RWPE2 (cell line): ENCODE measurements at regions not wholly inside any gene's neighbourhood (a gene's known extent, or its start where the extent isn't known, plus 50 kb on each side); places are given as distances from the start of the nearest gene placed in this dataset.
"Not testable (repeated sequence)": the region's sequence is repeated elsewhere in the genome, so short reads cannot be mapped to it uniquely, and the experiment has no call there.

Experiments
- ATAC-seq: fragments of 200-7000 bp; cut with Tn5 transposase; 3 replicates; pipeline ENCODE4 v1.9.1; 2021; ENCODE audit warnings: low read depth
- DNase-seq: peaks from one replicate; pipeline ENCODE4 v3.0.0-alpha.2; 2020; ENCODE audit warnings: low spot score
- H3K27ac ChIP-seq: fragments of 450-650 bp; 2 replicates; pipeline ENCODE4 v1.5.1; 2017; ENCODE audit warnings: mild to moderate bottlenecking; ENCODE audit not compliant: poor library complexity, severe bottlenecking
- H3K27me3 ChIP-seq: fragments of 250-450 bp; sonication (Bioruptor Pico); 2 replicates; pipeline ENCODE4 v1.5.1; 2021; ENCODE audit warnings: mild to moderate bottlenecking, moderate library complexity; ENCODE audit not compliant: insufficient read depth, poor library complexity, severe bottlenecking
- H3K36me3 ChIP-seq: fragments of 250-450 bp; sonication (Bioruptor Pico); 2 replicates; pipeline ENCODE4 v1.5.1; 2020; ENCODE audit warnings: low read depth, mild to moderate bottlenecking, moderate library complexity
- H3K4me1 ChIP-seq: fragments of 250-450 bp; sonication (Bioruptor Pico); 2 replicates; pipeline ENCODE4 v1.5.1; 2021; ENCODE audit warnings: mild to moderate bottlenecking, moderate library complexity; ENCODE audit not compliant: insufficient read depth, poor library complexity, severe bottlenecking
- H3K4me3 ChIP-seq: fragments of 250-450 bp; sonication (Bioruptor Pico); 2 replicates; pipeline ENCODE4 v1.5.1; 2021; ENCODE audit warnings: mild to moderate bottlenecking, moderate library complexity; ENCODE audit not compliant: severe bottlenecking
- H3K9me3 ChIP-seq: fragments of 250-450 bp; sonication (Bioruptor Pico); 2 replicates; pipeline ENCODE4 v1.5.1; 2021; ENCODE audit warnings: mild to moderate bottlenecking, moderate library complexity; ENCODE audit not compliant: severe bottlenecking
- TF ChIP-seq, protein P1 (sequence below): fragments of 450-650 bp; IDR thresholded peaks from one replicate; pipeline ENCODE4 v1.5.1; 2017; ENCODE audit warnings: mild to moderate bottlenecking, moderate library complexity; ENCODE audit not compliant: poor library complexity, severe bottlenecking

DNA sequence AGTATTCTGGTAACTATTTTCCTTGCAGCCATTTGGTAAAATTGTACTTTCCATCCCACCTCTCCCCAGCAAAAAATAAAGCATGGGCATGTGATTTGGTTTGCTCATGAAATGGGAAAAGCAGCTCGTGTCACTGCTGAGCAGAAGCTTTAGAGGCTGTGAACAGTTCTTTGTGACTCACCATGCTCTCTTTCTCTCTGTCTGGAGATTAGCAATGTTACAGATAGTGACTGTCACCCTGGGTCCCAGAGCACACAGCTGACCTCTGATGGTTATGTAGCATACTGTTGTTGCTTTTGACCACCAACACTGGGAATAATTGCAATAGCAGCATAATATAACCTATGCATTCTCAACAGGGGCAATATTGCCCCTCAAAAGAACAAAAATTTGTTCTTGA lies 70.6 kb downstream of the RGS2 start:
- H3K9me3 ChIP-seq, result no peaks in the 10 kb centered on the region

GRCh38 chr1:192880231-192880630 lies 71.4 kb downstream of the RGS2 start:
- no peak for DNase-seq
- Histone ChIP-seq H3K4me1 (no peaks in the 10 kb centered on the region), H3K36me3 (no peaks in the 10 kb centered on the region), H3K4me3 (no peak overlapping the region), H3K27me3 (no peaks in the 10 kb centered on the region), H3K9me3 (no peaks in the 10 kb centered on the region), H3K27ac (no peak overlapping the region)
- no peak for ATAC-seq
- TF ChIP-seq, protein P1, sequence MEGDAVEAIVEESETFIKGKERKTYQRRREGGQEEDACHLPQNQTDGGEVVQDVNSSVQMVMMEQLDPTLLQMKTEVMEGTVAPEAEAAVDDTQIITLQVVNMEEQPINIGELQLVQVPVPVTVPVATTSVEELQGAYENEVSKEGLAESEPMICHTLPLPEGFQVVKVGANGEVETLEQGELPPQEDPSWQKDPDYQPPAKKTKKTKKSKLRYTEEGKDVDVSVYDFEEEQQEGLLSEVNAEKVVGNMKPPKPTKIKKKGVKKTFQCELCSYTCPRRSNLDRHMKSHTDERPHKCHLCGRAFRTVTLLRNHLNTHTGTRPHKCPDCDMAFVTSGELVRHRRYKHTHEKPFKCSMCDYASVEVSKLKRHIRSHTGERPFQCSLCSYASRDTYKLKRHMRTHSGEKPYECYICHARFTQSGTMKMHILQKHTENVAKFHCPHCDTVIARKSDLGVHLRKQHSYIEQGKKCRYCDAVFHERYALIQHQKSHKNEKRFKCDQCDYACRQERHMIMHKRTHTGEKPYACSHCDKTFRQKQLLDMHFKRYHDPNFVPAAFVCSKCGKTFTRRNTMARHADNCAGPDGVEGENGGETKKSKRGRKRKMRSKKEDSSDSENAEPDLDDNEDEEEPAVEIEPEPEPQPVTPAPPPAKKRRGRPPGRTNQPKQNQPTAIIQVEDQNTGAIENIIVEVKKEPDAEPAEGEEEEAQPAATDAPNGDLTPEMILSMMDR, result no peak

More for the DNA sequence above, 70.6 kb downstream of the RGS2 start:
- H3K27ac ChIP-seq, result no peak overlapping the region
- H3K4me1 ChIP-seq, result no peaks in the 10 kb centered on the region
- H3K36me3 ChIP-seq, result no peaks in the 10 kb centered on the region
- ATAC-seq (no peak), DNase-seq (no peak)
- TF ChIP-seq, protein P1, result no peak
- H3K4me3 ChIP-seq, result no peak overlapping the region
- no peaks in the 10 kb centered on the region for H3K27me3 ChIP-seq

GRCh38 chr1:192884241-192884640 lies 75.4 kb downstream of the RGS2 start:
- no peaks in the 10 kb centered on the region for H3K4me1 ChIP-seq
- no peak for ATAC-seq
- no peak for DNase-seq
- TF ChIP-seq, protein P1, result no peak
- H3K4me3 ChIP-seq, result no peak overlapping the region
- H3K27ac ChIP-seq, result no peak overlapping the region
- no peaks in the 10 kb centered on the region for H3K27me3 ChIP-seq
- H3K9me3 ChIP-seq, result no peaks in the 10 kb centered on the region
- no peaks in the 10 kb centered on the region for H3K36me3 ChIP-seq

DNA sequence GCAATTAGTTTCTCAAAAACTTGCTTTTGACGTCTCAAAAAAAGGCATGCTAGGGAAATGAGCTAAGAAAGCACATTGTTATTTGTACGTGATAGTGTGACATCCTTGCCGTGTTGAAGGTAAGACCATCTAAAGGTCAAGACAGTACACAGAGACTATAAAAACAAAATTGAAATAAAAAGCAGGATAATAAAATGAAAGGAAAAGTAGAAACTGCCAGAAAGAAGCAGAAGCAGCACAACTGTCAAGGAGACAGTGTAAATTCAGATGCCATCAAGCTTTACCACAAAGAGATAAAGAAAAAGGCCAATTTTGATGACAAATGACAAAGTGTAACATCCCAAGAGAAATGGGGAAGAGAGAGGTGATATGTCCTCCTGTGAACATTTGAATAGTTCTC lies 76.5 kb downstream of the RGS2 start:
- not testable (repeated sequence) for DNase-seq, ATAC-seq, H3K4me3 ChIP-seq, H3K36me3 ChIP-seq, H3K27me3 ChIP-seq, H3K27ac ChIP-seq, H3K9me3 ChIP-seq, H3K4me1 ChIP-seq

- Histone ChIP-seq H3K36me3 (no peaks in the 10 kb centered on the region), H3K27me3 (no peaks in the 10 kb centered on the region), H3K4me1 (no peaks in the 10 kb centered on the region), H3K9me3 (no peaks in the 10 kb centered on the region), H3K4me3 (no peak overlapping the region), H3K27ac (no peak overlapping the region)
- ATAC-seq (no peak), DNase-seq (no peak)
- TF ChIP-seq, protein P1, result no peak
Observed at GRCh38 chr1:192887426-192887825, 78.6 kb downstream of the RGS2 start.

DNA sequence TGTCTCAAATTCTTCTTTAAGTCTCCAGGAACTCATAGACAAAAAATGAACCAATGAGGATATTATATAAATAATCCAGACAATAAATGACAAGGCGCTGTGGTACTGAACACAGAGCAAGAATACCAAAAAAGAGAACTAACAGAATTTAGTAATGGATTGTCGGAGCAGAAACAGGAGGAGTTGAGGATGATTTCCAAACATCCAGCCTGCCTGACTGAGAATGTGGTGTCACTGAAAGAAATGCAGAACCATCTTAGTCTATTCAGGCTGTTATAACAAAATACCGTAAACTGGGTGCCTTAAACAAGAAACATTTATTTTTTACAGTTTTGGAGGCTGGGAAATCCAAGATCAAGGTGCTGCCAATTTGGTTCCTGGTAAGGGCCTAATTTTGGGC lies 79.7 kb downstream of the RGS2 start:
- Histone ChIP-seq H3K4me1 (peaks cover 8% of the 10 kb centered on the region), H3K36me3 (no peaks in the 10 kb centered on the region), H3K27ac (no peak overlapping the region), H3K4me3 (no peak overlapping the region), H3K9me3 (no peaks in the 10 kb centered on the region), H3K27me3 (no peaks in the 10 kb centered on the region)
- DNase-seq (no peak), ATAC-seq (no peak)
- TF ChIP-seq, protein P1, result no peak
